Rectal smooth muscle tissue (tissue), 1 donor: ENCODE measurements at regions not wholly inside any gene's neighbourhood (a gene's known extent, or its start where the extent isn't known, plus 50 kb on each side); places are given as distances from the start of the nearest gene placed in this dataset.

Experiments used
- H3K27ac ChIP-seq: one replicate; pipeline ENCODE4 v1.7.0; 2013; ENCODE audit warnings: low read depth, low read length, inconsistent platforms
- H3K27me3 ChIP-seq: one replicate; pipeline ENCODE4 v1.7.0; 2013; ENCODE audit warnings: low read length; ENCODE audit not compliant: control insufficient read depth, insufficient read depth
- H3K36me3 ChIP-seq: one replicate; pipeline ENCODE4 v1.7.0; 2013; ENCODE audit warnings: low read length; ENCODE audit not compliant: control insufficient read depth, insufficient read depth
- H3K4me1 ChIP-seq: one replicate; pipeline ENCODE4 v1.7.0; 2013; ENCODE audit warnings: low read length; ENCODE audit not compliant: control insufficient read depth, insufficient read depth
- H3K4me3 ChIP-seq: one replicate; pipeline ENCODE4 v1.7.0; 2013; ENCODE audit warnings: low read length
- H3K9ac ChIP-seq: one replicate; pipeline ENCODE4 v1.7.0; 2013; ENCODE audit warnings: low read length

DNA sequence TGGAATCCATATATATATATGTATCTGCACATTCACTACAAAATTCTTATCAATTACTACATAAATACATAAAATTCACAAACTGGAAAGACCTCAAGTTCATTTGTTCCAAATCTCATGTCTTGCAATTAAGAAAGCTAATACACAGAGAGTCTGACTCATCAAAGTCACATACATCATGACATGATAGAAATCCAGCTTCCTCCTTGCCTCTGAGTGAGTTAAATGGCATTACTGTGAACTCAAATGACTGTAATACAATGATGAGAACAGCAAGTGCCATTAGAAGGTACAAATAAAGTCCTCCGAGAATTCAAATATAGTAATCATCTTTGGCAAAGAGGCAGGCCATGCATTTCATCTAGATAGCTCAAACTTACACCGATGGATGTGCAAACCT lies 55.1 kb upstream of the AGTR1 start:
- Histone ChIP-seq H3K4me1 (peaks cover 4% of the 10 kb centered on the region), H3K4me3 (no peak overlapping the region), H3K9ac (no peak overlapping the region), H3K36me3 (no peaks in the 10 kb centered on the region), H3K27me3 (no peaks in the 10 kb centered on the region), H3K27ac (no peak overlapping the region)

DNA sequence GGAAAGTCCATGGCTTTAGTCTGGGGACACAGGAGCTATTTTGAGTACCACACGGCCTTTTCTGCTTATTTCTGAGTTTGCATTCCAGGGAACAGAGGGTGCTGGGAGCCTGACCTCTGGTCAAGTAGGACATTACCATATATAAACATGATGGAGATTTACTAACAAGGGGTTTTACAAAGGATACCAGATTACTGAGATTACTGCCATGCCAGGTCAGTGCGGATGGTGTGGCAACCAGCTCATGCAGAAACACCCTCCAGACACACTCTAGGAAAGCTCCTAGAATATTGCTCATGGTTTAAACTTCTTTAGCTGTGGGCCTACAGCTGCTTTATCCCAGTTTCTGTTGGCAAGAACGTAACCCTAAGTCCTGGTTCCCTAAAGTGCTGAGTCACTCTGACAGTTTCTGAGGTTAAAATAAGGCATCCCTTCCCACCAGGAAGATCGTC lies 54.3 kb upstream of the AGTR1 start:
- no peaks in the 10 kb centered on the region for H3K36me3 ChIP-seq
- H3K4me1 ChIP-seq = peaks cover 4% of the 10 kb centered on the region
- no peaks in the 10 kb centered on the region for H3K27me3 ChIP-seq
- H3K4me3 ChIP-seq = no peak overlapping the region
- no peak overlapping the region for H3K9ac ChIP-seq
- no peak overlapping the region for H3K27ac ChIP-seq

DNA sequence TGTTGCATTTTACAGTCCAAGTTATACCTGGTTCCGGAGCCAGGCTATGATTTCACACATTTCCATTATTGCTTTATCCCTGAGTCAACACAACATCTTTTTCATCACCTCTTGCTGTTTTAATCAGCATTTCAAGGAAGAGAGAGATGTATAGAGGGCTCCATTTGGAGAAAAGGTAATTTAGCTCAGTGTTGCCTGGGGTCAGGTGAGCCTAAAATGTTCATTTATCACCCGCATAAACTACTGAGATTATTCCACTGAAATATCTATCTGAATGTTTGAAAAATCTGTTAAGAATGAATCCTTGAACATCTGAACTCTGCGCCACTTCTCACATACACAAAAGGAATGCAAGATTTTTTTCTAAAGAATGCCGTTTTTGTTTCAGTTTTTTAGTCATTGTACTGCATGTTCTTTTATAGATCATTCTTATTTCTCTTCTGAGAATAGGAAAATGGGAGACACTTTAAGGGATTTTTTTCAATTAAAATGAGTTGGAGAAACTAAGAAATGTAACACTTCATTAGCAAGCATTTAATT lies 51.5 kb upstream of the AGTR1 start:
- Histone ChIP-seq H3K9ac (no peak overlapping the region), H3K4me3 (no peak overlapping the region), H3K27ac (no peak overlapping the region), H3K27me3 (no peaks in the 10 kb centered on the region), H3K36me3 (no peaks in the 10 kb centered on the region), H3K4me1 (peaks cover 4% of the 10 kb centered on the region)
